WTC11 (cell line): ENCODE measurements at regions not wholly inside any gene's neighbourhood (a gene's known extent, or its start where the extent isn't known, plus 50 kb on each side); places are given as distances from the start of the nearest gene placed in this dataset.

Experiments used
- ATAC-seq: fragments of 200-7000 bp; cut with Tn5 transposase; 2 replicates; pipeline ENCODE4 v1.10.0; 2021; ENCODE audit warnings: mild to moderate bottlenecking, moderate library complexity
- CTCF ChIA-PET: fragments of 300-600 bp; sonication (Branson Sonifier 250); formaldehyde crosslinking; loops from one replicate; lab custom pipeline; 2021; ENCODE audit warnings: antibody characterized with exemption; lab: Charles Lee
- POLR2A ChIA-PET: fragments of 350-600 bp; sonication (Branson Sonifier 250); formaldehyde crosslinking; loops from one replicate; lab custom pipeline; 2021; ENCODE audit warnings: antibody characterized with exemption; lab: Charles Lee
- DNase-seq: peaks from one replicate; pipeline ENCODE4 v3.0.0; 2021; ENCODE audit warnings: low spot score
- H3K27ac Mint-ChIP-seq: 2 replicates; pipeline ENCODE4 v1.8.0; 2021; ENCODE audit warnings: mixed read lengths
- H3K27me3 Mint-ChIP-seq: 2 replicates; pipeline ENCODE4 v1.8.0; 2021; ENCODE audit warnings: low read depth, mild to moderate bottlenecking, moderate library complexity, mixed read lengths
- H3K36me3 Mint-ChIP-seq: 2 replicates; pipeline ENCODE4 v1.8.0; 2021; ENCODE audit warnings: mixed read lengths
- H3K4me1 Mint-ChIP-seq: 2 replicates; pipeline ENCODE4 v1.8.0; 2022; ENCODE audit warnings: mixed read lengths
- H3K4me3 Mint-ChIP-seq: 2 replicates; pipeline ENCODE4 v1.8.0; 2021; ENCODE audit warnings: mild to moderate bottlenecking, moderate library complexity, mixed read lengths
- H3K9me3 Mint-ChIP-seq: 2 replicates; pipeline ENCODE4 v1.8.0; 2021; ENCODE audit warnings: mixed read lengths
- CBFB ChIP-seq: sonication (generic); formaldehyde crosslinking; IDR thresholded peaks from 2 replicates; pipeline ENCODE4 v1.8.1; 2022; ENCODE audit warnings: mild to moderate bottlenecking, low read depth, missing genetic modification reagents
- ELF4 ChIP-seq: sonication (generic); formaldehyde crosslinking; IDR thresholded peaks from 2 replicates; pipeline ENCODE4 v1.8.1; 2022; ENCODE audit warnings: low read depth, mild to moderate bottlenecking, moderate library complexity, missing genetic modification reagents
- ESRRA ChIP-seq: sonication (generic); formaldehyde crosslinking; IDR thresholded peaks from 2 replicates; pipeline ENCODE4 v1.8.1; 2022; ENCODE audit warnings: mild to moderate bottlenecking, missing genetic modification reagents, borderline replicate concordance
- FOXJ3 ChIP-seq: sonication (generic); formaldehyde crosslinking; IDR thresholded peaks from 2 replicates; pipeline ENCODE4 v1.9.0; 2021; ENCODE audit warnings: missing genetic modification reagents, mild to moderate bottlenecking, borderline replicate concordance
- GABPB1 ChIP-seq: sonication (generic); formaldehyde crosslinking; IDR thresholded peaks from 2 replicates; pipeline ENCODE4 v1.8.1; 2023; ENCODE audit warnings: mild to moderate bottlenecking, missing genetic modification reagents
- GRHL2 ChIP-seq: fragments of 250-450 bp; sonication (Bioruptor Pico); IDR thresholded peaks from 2 replicates; pipeline ENCODE4 v1.8.0; 2022; ENCODE audit warnings: mild to moderate bottlenecking, moderate library complexity; ENCODE audit not compliant: insufficient replicate concordance, severe bottlenecking
- NR3C1 ChIP-seq: sonication (generic); formaldehyde crosslinking; conservative IDR thresholded peaks from 2 replicates; pipeline ENCODE4 v1.8.1; 2023; ENCODE audit warnings: low read depth, mild to moderate bottlenecking, missing genetic modification reagents
- PRRX2 ChIP-seq: fragments of 250-450 bp; sonication (Bioruptor Pico); IDR thresholded peaks from 2 replicates; pipeline ENCODE4 v1.8.0; 2021; ENCODE audit warnings: mild to moderate bottlenecking
- RELA ChIP-seq: sonication (generic); formaldehyde crosslinking; IDR thresholded peaks from 2 replicates; pipeline ENCODE4 v1.8.1; 2022; ENCODE audit warnings: missing genetic modification reagents, mild to moderate bottlenecking, borderline replicate concordance
- SP1 ChIP-seq: sonication (generic); formaldehyde crosslinking; conservative IDR thresholded peaks from 2 replicates; pipeline ENCODE4 v1.8.1; 2022; ENCODE audit warnings: missing genetic modification reagents
- TEAD4 ChIP-seq: sonication (generic); formaldehyde crosslinking; IDR thresholded peaks from 2 replicates; pipeline ENCODE4 v1.8.0; 2022; ENCODE audit warnings: mild to moderate bottlenecking, missing genetic modification reagents
- ZNF232 ChIP-seq: sonication (generic); formaldehyde crosslinking; IDR thresholded peaks from 2 replicates; pipeline ENCODE4 v1.8.0; 2022; ENCODE audit warnings: mild to moderate bottlenecking, missing genetic modification reagents
- ZNF416 ChIP-seq: fragments of 250-450 bp; sonication (Bioruptor Pico); IDR thresholded peaks from 2 replicates; pipeline ENCODE4 v1.9.0; 2021; ENCODE audit warnings: mild to moderate bottlenecking, inconsistent platforms
- ZNF423 ChIP-seq: fragments of 250-450 bp; sonication (Bioruptor Pico); IDR thresholded peaks from 2 replicates; pipeline ENCODE4 v2.1.2; 2022; ENCODE audit warnings: mild to moderate bottlenecking, moderate library complexity
- TF ChIP-seq, protein P1 (sequence below): sonication (generic); formaldehyde crosslinking; IDR thresholded peaks from 2 replicates; pipeline ENCODE4 v1.8.0; 2022; ENCODE audit warnings: mild to moderate bottlenecking, missing genetic modification reagents
- TF ChIP-seq, protein P2 (sequence below): sonication (generic); formaldehyde crosslinking; IDR thresholded peaks from 2 replicates; pipeline ENCODE4 v1.8.1; 2022; ENCODE audit warnings: low read depth, mild to moderate bottlenecking, moderate library complexity, missing genetic modification reagents, borderline replicate concordance
- TF ChIP-seq, protein P3 (sequence below): fragments of 250-450 bp; sonication (Bioruptor Pico); IDR thresholded peaks from 2 replicates; pipeline ENCODE4 v1.9.0; 2021; ENCODE audit warnings: mild to moderate bottlenecking
- TF ChIP-seq, protein P4 (sequence below): sonication (generic); formaldehyde crosslinking; IDR thresholded peaks from 2 replicates; pipeline ENCODE4 v1.8.0; 2023; ENCODE audit warnings: mild to moderate bottlenecking, missing genetic modification reagents

DNA sequence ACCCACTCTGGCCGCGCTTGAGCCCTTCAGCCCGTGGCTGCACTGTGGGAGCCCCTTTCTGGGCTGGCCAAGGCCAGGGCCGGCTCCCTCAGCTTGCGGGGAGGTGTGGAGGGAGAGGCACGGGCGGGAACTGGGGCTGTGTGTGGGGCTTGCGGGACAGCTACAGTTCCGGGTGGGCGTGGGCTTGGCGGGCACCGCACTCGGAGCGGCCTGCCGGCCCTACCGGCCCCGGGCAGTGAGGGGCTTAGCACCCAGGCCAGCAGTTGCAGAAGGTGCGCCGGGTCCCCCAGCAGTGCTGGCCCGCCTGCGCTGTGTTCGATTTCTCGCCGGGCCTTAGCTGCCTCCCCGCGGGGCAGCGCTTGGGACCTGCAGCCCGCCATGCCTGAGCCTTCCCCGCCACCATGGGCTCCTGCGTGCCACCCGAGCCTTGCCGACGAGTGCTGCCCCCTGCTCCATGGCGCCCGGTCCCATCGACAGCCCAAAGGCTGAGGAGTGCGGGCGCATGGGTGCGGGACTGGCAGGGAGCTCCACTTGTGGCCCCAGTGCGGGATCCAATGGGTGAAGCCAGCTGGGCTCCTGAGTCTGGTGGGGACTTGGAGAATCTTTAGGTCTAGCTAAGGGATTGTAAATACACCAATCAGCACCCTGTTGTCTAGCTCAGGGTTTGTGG is 173.7 kb upstream of the FIGN start:
- H3K4me3 Mint-ChIP-seq: no peak overlapping the region
- H3K27ac Mint-ChIP-seq: no peak overlapping the region
- ChIA-PET POLR2A (no interaction called here), CTCF (no interaction called here)
- H3K9me3 Mint-ChIP-seq: peaks cover 20% of the 10 kb centered on the region
- H3K4me1 Mint-ChIP-seq: no peaks in the 10 kb centered on the region
- peaks cover 10% of the 10 kb centered on the region; the same call in 1 of the 2 replicates for H3K36me3 Mint-ChIP-seq
- DNase-seq (no peak), ATAC-seq (no peak)
- no peaks in the 10 kb centered on the region for H3K27me3 Mint-ChIP-seq
- TF ChIP-seq ZNF416 (CRISPR knock-in tag) (no peak), ZNF232 (CRISPR knock-in tag) (no peak), RELA (CRISPR knock-in tag) (no peak), SP1 (no peak), GABPB1 (CRISPR knock-in tag) (no peak), GRHL2 (CRISPR knock-in tag) (no peak), PRRX2 (CRISPR knock-in tag) (no peak), CBFB (CRISPR knock-in tag) (no peak), ELF4 (CRISPR knock-in tag) (no peak)
- TF ChIP-seq, protein P1, sequence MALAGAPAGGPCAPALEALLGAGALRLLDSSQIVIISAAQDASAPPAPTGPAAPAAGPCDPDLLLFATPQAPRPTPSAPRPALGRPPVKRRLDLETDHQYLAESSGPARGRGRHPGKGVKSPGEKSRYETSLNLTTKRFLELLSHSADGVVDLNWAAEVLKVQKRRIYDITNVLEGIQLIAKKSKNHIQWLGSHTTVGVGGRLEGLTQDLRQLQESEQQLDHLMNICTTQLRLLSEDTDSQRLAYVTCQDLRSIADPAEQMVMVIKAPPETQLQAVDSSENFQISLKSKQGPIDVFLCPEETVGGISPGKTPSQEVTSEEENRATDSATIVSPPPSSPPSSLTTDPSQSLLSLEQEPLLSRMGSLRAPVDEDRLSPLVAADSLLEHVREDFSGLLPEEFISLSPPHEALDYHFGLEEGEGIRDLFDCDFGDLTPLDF (CRISPR knock-in tag): no peak
- TF ChIP-seq, protein P2, sequence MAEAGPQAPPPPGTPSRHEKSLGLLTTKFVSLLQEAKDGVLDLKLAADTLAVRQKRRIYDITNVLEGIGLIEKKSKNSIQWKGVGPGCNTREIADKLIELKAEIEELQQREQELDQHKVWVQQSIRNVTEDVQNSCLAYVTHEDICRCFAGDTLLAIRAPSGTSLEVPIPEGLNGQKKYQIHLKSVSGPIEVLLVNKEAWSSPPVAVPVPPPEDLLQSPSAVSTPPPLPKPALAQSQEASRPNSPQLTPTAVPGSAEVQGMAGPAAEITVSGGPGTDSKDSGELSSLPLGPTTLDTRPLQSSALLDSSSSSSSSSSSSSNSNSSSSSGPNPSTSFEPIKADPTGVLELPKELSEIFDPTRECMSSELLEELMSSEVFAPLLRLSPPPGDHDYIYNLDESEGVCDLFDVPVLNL (CRISPR knock-in tag): no peak

DNA sequence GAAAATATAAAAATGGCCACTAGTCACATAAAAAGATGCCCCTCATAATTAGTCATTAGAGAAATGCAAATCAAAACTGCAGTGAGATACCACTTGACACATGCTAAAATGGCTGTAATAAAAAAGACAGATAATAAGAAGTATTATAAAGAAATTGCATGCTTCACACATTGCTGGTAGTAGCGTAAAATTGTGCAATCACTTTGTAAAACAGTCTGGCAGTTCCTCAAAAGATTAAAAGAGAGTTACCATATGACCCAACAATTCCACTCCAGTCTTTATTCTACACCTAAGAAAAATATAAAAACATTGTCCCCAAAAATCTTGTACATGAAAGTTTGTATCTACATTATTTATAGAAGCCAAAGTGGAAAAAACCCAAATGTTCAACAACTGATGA is 170.6 kb upstream of the FIGN start:
- DNase-seq (no peak), ATAC-seq (no peak)
- Mint-ChIP-seq H3K4me1 (no peaks in the 10 kb centered on the region), H3K36me3 (peaks cover 8% of the 10 kb centered on the region; the same call in 1 of the 2 replicates), H3K4me3 (no peak overlapping the region), H3K27me3 (no peaks in the 10 kb centered on the region), H3K9me3 (peaks cover 9% of the 10 kb centered on the region), H3K27ac (no peak overlapping the region)
- ChIA-PET POLR2A (no interaction called here), CTCF (no interaction called here)
- TF ChIP-seq ESRRA (CRISPR knock-in tag) (no peak), RELA (CRISPR knock-in tag) (no peak), TEAD4 (CRISPR knock-in tag) (no peak), NR3C1 (CRISPR knock-in tag) (no peak), ZNF423 (no peak), FOXJ3 (CRISPR knock-in tag) (no peak)
- TF ChIP-seq, protein P3, sequence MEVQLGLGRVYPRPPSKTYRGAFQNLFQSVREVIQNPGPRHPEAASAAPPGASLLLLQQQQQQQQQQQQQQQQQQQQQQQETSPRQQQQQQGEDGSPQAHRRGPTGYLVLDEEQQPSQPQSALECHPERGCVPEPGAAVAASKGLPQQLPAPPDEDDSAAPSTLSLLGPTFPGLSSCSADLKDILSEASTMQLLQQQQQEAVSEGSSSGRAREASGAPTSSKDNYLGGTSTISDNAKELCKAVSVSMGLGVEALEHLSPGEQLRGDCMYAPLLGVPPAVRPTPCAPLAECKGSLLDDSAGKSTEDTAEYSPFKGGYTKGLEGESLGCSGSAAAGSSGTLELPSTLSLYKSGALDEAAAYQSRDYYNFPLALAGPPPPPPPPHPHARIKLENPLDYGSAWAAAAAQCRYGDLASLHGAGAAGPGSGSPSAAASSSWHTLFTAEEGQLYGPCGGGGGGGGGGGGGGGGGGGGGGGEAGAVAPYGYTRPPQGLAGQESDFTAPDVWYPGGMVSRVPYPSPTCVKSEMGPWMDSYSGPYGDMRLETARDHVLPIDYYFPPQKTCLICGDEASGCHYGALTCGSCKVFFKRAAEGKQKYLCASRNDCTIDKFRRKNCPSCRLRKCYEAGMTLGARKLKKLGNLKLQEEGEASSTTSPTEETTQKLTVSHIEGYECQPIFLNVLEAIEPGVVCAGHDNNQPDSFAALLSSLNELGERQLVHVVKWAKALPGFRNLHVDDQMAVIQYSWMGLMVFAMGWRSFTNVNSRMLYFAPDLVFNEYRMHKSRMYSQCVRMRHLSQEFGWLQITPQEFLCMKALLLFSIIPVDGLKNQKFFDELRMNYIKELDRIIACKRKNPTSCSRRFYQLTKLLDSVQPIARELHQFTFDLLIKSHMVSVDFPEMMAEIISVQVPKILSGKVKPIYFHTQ (CRISPR knock-in tag): no peak
- TF ChIP-seq, protein P4, sequence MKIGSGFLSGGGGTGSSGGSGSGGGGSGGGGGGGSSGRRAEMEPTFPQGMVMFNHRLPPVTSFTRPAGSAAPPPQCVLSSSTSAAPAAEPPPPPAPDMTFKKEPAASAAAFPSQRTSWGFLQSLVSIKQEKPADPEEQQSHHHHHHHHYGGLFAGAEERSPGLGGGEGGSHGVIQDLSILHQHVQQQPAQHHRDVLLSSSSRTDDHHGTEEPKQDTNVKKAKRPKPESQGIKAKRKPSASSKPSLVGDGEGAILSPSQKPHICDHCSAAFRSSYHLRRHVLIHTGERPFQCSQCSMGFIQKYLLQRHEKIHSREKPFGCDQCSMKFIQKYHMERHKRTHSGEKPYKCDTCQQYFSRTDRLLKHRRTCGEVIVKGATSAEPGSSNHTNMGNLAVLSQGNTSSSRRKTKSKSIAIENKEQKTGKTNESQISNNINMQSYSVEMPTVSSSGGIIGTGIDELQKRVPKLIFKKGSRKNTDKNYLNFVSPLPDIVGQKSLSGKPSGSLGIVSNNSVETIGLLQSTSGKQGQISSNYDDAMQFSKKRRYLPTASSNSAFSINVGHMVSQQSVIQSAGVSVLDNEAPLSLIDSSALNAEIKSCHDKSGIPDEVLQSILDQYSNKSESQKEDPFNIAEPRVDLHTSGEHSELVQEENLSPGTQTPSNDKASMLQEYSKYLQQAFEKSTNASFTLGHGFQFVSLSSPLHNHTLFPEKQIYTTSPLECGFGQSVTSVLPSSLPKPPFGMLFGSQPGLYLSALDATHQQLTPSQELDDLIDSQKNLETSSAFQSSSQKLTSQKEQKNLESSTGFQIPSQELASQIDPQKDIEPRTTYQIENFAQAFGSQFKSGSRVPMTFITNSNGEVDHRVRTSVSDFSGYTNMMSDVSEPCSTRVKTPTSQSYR: no peak
